ENCODE measurements at regions not wholly inside any gene's neighbourhood (a gene's known extent, or its start where the extent isn't known, plus 50 kb on each side); places are given as distances from the start of the nearest gene placed in this dataset.
"Not testable (repeated sequence)": the region's sequence is repeated elsewhere in the genome, so short reads cannot be mapped to it uniquely, and the experiment has no call there.

GRCh38 chrX:34406580-34406979, 250.5 kb downstream of the TMEM47 start:
- in situ Hi-C loops (cut with MboI; ENCODE audit: low sequenced_read_pairs): no loop called here

- in situ Hi-C loops (cut with MboI; ENCODE audit: low sequenced_read_pairs): no loop called here
Measured at GRCh38 chrX:34404386-34405070, 252.6 kb downstream of the TMEM47 start.

DNA sequence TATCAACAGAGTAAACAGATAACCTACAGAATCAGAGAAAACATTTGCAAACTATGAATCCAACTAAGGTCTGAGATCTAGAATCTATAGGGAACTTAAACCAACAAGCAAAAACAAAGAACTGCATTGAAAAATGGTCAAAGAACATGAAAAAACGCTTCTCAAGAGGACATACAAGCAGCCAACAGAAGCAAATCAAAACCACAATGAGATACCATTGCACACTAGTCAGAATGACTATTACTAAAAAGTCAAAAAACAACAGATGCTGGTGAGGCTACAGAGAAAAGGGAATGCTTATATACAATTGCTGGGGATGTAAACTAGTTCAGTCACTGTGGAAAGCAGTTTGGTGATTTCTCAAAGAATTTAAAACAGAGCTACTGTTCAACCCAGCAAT, 255.7 kb downstream of the TMEM47 start:
- in situ Hi-C loops (cut with MboI; ENCODE audit: low sequenced_read_pairs): no loop called here

- in situ Hi-C loops (cut with MboI; ENCODE audit: low sequenced_read_pairs): no loop called here
Measured at GRCh38 chrX:34382416-34382815, 250.3 kb upstream of the FAM47A start.

GRCh38 chrX:34381241-34381640, 249.1 kb upstream of the FAM47A start:
- in situ Hi-C loops (cut with MboI; ENCODE audit: low sequenced_read_pairs): no loop called here

DNA sequence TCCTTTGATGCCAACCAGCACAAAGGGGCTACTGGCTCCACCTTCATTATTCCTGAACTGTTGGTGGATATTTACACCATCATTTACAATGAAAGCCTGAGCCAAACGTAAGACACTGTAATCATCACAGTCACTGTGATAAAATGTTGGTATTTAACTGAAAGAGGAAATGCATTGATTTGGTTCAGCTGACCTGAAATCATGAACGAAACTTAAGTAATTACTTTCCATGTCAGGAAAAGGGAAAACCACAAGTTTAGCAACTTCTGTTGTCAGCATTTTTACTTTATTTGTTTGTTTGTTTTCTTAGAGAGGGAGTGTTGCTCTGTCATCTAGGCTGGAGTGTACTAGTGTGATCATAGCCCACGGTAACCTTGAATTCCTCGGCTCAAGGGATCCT, 247.8 kb upstream of the FAM47A start:
- in situ Hi-C loops (cut with MboI; ENCODE audit: low sequenced_read_pairs): no loop called here

DNA sequence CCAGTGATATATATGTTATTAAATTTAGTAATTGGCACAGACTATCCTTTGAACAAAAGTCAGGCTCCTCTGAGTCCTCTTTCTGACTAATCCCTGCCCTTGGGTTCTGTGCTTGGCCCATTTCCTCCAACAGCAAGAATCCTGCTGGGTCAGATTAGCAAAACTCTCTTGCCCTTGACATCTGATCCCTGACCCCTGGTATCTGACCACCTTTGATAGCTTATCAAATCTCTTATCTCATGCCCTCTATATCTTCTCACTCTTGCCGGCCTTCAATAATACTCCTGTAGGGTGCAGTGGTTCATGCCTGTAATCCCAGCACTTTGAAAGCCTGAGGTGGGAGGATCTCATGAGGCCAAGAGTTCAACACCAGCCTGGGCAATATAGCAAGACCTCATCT, 245.5 kb upstream of the FAM47A start:
- in situ Hi-C loops (cut with MboI; ENCODE audit: low sequenced_read_pairs): no loop called here

GRCh38 chrX:34371754-34372153, 239.6 kb upstream of the FAM47A start:
- in situ Hi-C loops (cut with MboI; ENCODE audit: low sequenced_read_pairs): no loop called here

DNA sequence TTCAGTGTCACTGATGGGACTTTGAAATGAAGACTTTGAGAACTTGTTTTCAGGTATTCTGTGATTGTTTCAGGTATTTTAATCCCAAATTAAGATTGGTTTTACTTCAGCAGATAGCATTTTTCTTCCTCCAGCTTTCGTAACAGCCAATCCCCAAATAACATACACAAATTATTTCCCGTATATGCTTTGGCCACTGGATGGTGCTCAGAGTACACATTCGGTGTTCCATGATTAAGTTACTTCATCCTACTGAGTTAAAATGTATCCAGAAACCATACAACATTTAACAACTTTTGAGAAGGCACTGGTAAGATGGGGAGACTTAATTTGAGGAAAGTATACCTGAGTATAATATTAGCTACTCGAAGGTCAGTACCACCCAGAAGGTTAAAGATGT, 233.4 kb upstream of the FAM47A start:
- in situ Hi-C loops (cut with MboI; ENCODE audit: low sequenced_read_pairs): no loop called here

GRCh38 chrX:34350561-34351335, 218.6 kb upstream of the FAM47A start:
- in situ Hi-C loops (cut with MboI; ENCODE audit: low sequenced_read_pairs): no loop called here

- in situ Hi-C loops (cut with MboI; ENCODE audit: low sequenced_read_pairs): no loop called here
Measured at GRCh38 chrX:34343001-34343400, 210.9 kb upstream of the FAM47A start.

DNA sequence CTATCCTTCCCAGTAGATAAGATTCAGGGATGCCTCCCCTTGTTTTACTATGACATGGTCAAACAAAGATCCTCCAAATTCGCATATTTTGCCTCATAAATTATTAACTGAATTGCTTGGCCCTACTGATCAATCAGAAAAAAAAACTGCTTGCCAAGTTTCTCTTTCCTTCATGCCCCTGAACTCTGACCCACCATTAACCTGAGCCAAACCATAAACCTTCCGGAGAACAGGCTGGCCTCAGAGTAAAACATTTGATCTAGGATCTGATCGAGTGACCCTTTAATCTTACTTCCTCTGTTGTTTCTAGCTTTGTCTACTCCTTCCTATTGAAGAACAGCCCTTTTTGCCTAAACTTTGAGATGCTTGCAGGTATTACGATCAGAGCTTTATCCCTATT, 209.7 kb upstream of the FAM47A start:
- in situ Hi-C loops (cut with MboI; ENCODE audit: low sequenced_read_pairs): no loop called here

- in situ Hi-C loops (cut with MboI; ENCODE audit: low sequenced_read_pairs): no loop called here
Measured at GRCh38 chrX:34341258-34341657, 209.1 kb upstream of the FAM47A start.

DNA sequence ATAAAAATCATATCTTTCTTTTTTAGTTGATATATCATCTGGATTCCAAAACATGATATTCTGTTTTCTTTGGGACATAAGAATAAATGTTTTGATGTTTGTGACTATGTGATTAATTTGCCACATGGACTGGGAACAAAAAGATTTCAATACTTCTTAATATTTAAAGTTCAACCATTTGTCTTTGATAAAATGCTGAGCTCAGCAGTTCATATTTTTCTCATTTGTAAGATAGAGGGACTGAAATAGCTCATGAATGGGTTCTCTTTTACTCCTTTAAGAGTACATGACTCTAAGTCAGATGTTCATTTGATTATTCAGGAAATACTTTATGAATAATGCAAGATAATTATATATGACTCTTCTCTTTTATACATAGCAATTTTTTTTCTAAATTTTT, 205.9 kb upstream of the FAM47A start:
- in situ Hi-C loops (cut with MboI; ENCODE audit: low sequenced_read_pairs): no loop called here

- in situ Hi-C loops (cut with MboI; ENCODE audit: low sequenced_read_pairs): not testable (repeated sequence)
Measured at GRCh38 chrX:34335376-34335775, 203.3 kb upstream of the FAM47A start.

GRCh38 chrX:34332334-34332733, 200.2 kb upstream of the FAM47A start:
- in situ Hi-C loops (cut with MboI; ENCODE audit: low sequenced_read_pairs): no loop called here

- in situ Hi-C loops (cut with MboI; ENCODE audit: low sequenced_read_pairs): no loop called here
Measured at GRCh38 chrX:34325460-34325859, 193.3 kb upstream of the FAM47A start.

DNA sequence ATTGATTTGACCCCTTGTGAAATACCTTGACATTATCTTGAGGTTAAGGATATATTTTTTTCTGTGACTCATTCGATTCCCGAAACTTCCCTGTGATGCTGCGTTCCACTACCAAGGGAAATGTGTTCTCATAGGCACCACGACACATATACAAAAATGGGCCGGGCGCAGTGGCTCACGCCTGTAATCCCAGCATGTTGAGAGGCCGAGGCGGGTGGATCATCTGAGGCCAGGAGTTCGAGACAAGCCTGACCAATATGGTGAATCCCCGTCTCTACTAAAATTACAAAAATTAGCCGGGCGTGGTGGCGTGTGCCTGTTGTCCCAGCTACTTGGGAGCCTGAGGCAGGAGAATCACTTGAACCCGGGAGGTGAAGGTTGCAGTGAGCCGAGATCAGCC, 188.3 kb upstream of the FAM47A start:
- in situ Hi-C loops (cut with MboI; ENCODE audit: low sequenced_read_pairs): not testable (repeated sequence)

DNA sequence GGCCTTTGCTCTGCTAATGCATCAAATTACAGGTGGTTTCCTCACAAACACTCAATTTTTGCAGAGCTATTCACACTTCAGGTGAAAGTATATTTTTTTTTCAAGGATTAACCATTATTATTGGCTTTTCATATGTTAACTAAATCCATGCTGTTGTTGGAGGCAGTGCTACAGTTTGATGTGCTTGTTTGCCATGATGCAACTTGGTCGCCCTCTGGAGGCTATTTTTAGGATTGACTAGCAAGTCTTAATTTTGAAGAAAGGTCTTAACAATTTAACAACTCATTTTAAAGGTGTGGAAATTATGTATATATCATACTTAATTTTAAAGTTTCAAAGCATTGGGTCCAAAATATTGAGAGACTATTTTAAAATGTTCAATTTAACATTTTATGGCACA, 168.8 kb upstream of the FAM47A start:
- in situ Hi-C loops (cut with MboI; ENCODE audit: low sequenced_read_pairs): no loop called here

- in situ Hi-C loops (cut with MboI; ENCODE audit: low sequenced_read_pairs): loop anchor here (25.0 kb wide), 1 partner anchor 862 kb away; no protein-coding TSS in a partner anchor
Measured at GRCh38 chrX:34299451-34299967, 167.4 kb upstream of the FAM47A start.

DNA sequence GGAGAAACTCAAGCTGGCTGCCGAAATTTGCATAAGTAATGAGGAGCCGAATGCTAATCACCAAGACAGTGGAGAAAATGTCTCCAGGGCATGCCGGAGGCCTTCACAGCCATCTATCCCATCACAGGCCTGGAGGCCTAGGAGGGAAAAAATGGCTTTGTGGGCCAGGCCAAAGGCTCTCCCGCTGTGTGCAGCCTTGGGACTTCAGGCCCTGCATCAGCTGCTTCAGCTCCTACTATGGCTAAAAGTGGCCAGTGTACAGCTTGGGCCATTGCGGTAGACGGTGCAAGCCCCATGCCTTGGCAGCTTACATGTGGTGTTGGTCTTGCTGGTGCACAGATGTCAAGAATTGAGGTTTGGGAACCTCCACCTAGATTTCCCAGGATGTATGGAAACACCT, 162.6 kb upstream of the FAM47A start:
- in situ Hi-C loops (cut with MboI; ENCODE audit: low sequenced_read_pairs): loop anchor here (25.0 kb wide), 1 partner anchor 857 kb away; no protein-coding TSS in a partner anchor

- in situ Hi-C loops (cut with MboI; ENCODE audit: low sequenced_read_pairs): loop anchor here (25.0 kb wide), 1 partner anchor 851 kb away; no protein-coding TSS in a partner anchor
Measured at GRCh38 chrX:34288782-34289181, 156.7 kb upstream of the FAM47A start.
